SK-N-SH (cell line): ENCODE measurements at regions not wholly inside any gene's neighbourhood (a gene's known extent, or its start where the extent isn't known, plus 50 kb on each side); places are given as distances from the start of the nearest gene placed in this dataset.

Experiments
- CTCF ChIA-PET: fragments of 300-600, 350-600 bp; formaldehyde crosslinking; extraction: SDS; loops from one replicate; lab custom pipeline; 2021; lab: Yijun Ruan, JAX
- POLR2A ChIA-PET: fragments of 350-600 bp; sonication (Branson Sonifier 250); formaldehyde crosslinking; extraction: SDS; loops from one replicate; lab custom pipeline; 2020; ENCODE audit warnings: antibody characterized with exemption, inconsistent platforms; lab: Yijun Ruan, JAX
- DNase-seq: peaks from one replicate; pipeline ENCODE4 v3.0.0; 2012
- H2AFZ ChIP-seq: fragments of 200-600 bp; sonication (generic); 2 replicates; pipeline ENCODE4 v1.8.1; 2016; ENCODE audit warnings: antibody characterized with exemption, mild to moderate bottlenecking, low read depth
- H3F3A ChIP-seq: fragments of 200-600 bp; sonication (generic); replicated peaks from 2 replicates; pipeline ENCODE3; 2016; ENCODE audit warnings: antibody characterized with exemption, mild to moderate bottlenecking; ENCODE audit not compliant: insufficient read depth
- H3K27ac ChIP-seq, 2 experiments: fragments of 200-500 bp in 1 of 2; fragments of 200-600 bp in 1 of 2; sonication (Bioruptor generic) in 1 of 2; sonication (generic), shearing (Covaris generic) in 1 of 2; 2 replicates each; pipeline versions ENCODE4 v1.5.1 to v1.6.1; 2014 to 2016; ENCODE audit warnings: low read depth in 2 of 2, inconsistent platforms in 1 of 2, low read length in 1 of 2, mild to moderate bottlenecking in 1 of 2, mixed read lengths in 1 of 2
- H3K27me3 ChIP-seq: fragments of 200-600 bp; sonication (generic), shearing (Covaris generic); 2 replicates; pipeline ENCODE4 v1.6.1; 2016; ENCODE audit warnings: mixed run types; ENCODE audit not compliant: insufficient read depth
- H3K36me3 ChIP-seq, 2 experiments: fragments of 200-500 bp in 1 of 2; fragments of 200-600 bp in 1 of 2; sonication (Bioruptor generic) in 1 of 2; sonication (generic) in 1 of 2; replicated peaks in 1 of 2; 2 replicates each; pipeline versions ENCODE3 to v1.5.1; 2014 to 2016; ENCODE audit warnings: low read length in 1 of 2, mild to moderate bottlenecking in 1 of 2; ENCODE audit not compliant: insufficient read depth in 2 of 2, control insufficient read depth in 1 of 2
- H3K4me1 ChIP-seq, 2 experiments: fragments of 200-500 bp in 1 of 2; fragments of 200-600 bp in 1 of 2; sonication (Bioruptor generic) in 1 of 2; sonication (generic), shearing (Covaris generic) in 1 of 2; 2 replicates each; pipeline versions ENCODE4 v1.5.1 to v1.6.1; 2014 to 2016; ENCODE audit warnings: low read depth in 1 of 2, low read length in 1 of 2, mixed run types in 1 of 2; ENCODE audit not compliant: insufficient read depth in 2 of 2, control insufficient read depth in 1 of 2
- H3K4me2 ChIP-seq: fragments of 200-600 bp; sonication (generic), shearing (Covaris generic); 2 replicates; pipeline ENCODE4 v1.6.1; 2017; ENCODE audit warnings: mixed run types
- H3K4me3 ChIP-seq, 2 experiments: fragments of 200-500 bp in 1 of 2; fragments of 200-600 bp in 1 of 2; sonication (Bioruptor generic) in 1 of 2; sonication (generic), shearing (Covaris generic) in 1 of 2; 2 replicates each; pipeline versions ENCODE4 v1.5.1 to v1.8.1; 2014 to 2016; ENCODE audit warnings: low read depth in 2 of 2, inconsistent platforms in 1 of 2, low read length in 1 of 2, mild to moderate bottlenecking in 1 of 2, mixed read lengths in 1 of 2, moderate library complexity in 1 of 2
- H3K79me2 ChIP-seq: fragments of 200-600 bp; sonication (generic); 2 replicates; pipeline ENCODE4 v1.8.1; 2017; ENCODE audit warnings: mild to moderate bottlenecking; ENCODE audit not compliant: insufficient read depth
- H3K9ac ChIP-seq: fragments of 200-600 bp; sonication (generic); 2 replicates; pipeline ENCODE4 v1.6.1; 2017; ENCODE audit warnings: mixed run types
- H3K9me2 ChIP-seq: fragments of 200-600 bp; sonication (generic); 2 replicates; pipeline ENCODE4 v1.6.1; 2017; ENCODE audit warnings: mixed run types
- H3K9me3 ChIP-seq: fragments of 200-600 bp; sonication (generic); 2 replicates; pipeline ENCODE4 v1.6.1; 2017; ENCODE audit warnings: mixed run types, mild to moderate bottlenecking, moderate library complexity
- H4K20me1 ChIP-seq: fragments of 200-600 bp; sonication (generic); 2 replicates; pipeline ENCODE4 v1.6.1; 2017; ENCODE audit warnings: mild to moderate bottlenecking, mixed run types; ENCODE audit not compliant: insufficient read depth
- CHD2 ChIP-seq: fragments of 150-350 bp; IDR thresholded peaks from 2 replicates; pipeline ENCODE4 v1.6.1; 2018; ENCODE audit warnings: low read length; ENCODE audit not compliant: partially characterized antibody
- EP300 ChIP-seq, 2 experiments: IDR thresholded peaks; 2 replicates each; pipeline versions ENCODE4 v1.4.0 to v1.6.1; 2012; ENCODE audit warnings: borderline replicate concordance in 1 of 2, low read depth in 1 of 2, low read length in 1 of 2
- FOXM1 ChIP-seq: IDR thresholded peaks from 2 replicates; pipeline ENCODE4 v1.4.0; 2012; ENCODE audit warnings: low read depth, mild to moderate bottlenecking
- GATA2 ChIP-seq: sonication (generic); formaldehyde crosslinking; IDR thresholded peaks from 2 replicates; pipeline ENCODE4 v1.5.0; 2020; ENCODE audit warnings: mild to moderate bottlenecking, missing genetic modification reagents
- MXI1 ChIP-seq: IDR thresholded peaks from 2 replicates; pipeline ENCODE4 v1.6.1; 2012; ENCODE audit warnings: mild to moderate bottlenecking, low read depth, low read length, improper control_type of control experiment
- NFIC ChIP-seq: IDR thresholded peaks from 2 replicates; pipeline ENCODE4 v1.4.0; 2012; ENCODE audit warnings: borderline replicate concordance
- REST ChIP-seq: IDR thresholded peaks from 2 replicates; pipeline ENCODE4 v1.6.1; 2012; ENCODE audit warnings: mild to moderate bottlenecking, low read depth, low read length, moderate library complexity
- RFX5 ChIP-seq: IDR thresholded peaks from 2 replicates; pipeline ENCODE4 v1.6.1; 2012; ENCODE audit warnings: mild to moderate bottlenecking, improper control_type of control experiment, low read length
- SMC3 ChIP-seq: IDR thresholded peaks from 2 replicates; pipeline ENCODE4 v1.6.1; 2012; ENCODE audit warnings: low read depth, low read length, improper control_type of control experiment
- TEAD4 ChIP-seq: IDR thresholded peaks from 2 replicates; pipeline ENCODE4 v1.4.0; 2012; ENCODE audit warnings: mild to moderate bottlenecking, borderline replicate concordance; ENCODE audit not compliant: insufficient read depth
- USF1 ChIP-seq: IDR thresholded peaks from 2 replicates; pipeline ENCODE4 v1.4.0; 2012; ENCODE audit warnings: low read depth, borderline replicate concordance
- ZBTB33 ChIP-seq: IDR thresholded peaks from 2 replicates; pipeline ENCODE4 v1.4.0; 2012; ENCODE audit warnings: low read depth, borderline replicate concordance
- WGBS: methylation state at CpG from one replicate; pipeline ENCODE4 v1.1.6; 2017; ENCODE audit warnings: low lambda C conversion rate; 5-methylcytosine and 5-hydroxymethylcytosine counted together

GRCh38 chr10:130786365-130786966, 525.1 kb downstream of the TCERG1L start:
- Histone ChIP-seq H2AFZ (no peak overlapping the region), H3K9me2 (no peaks in the 10 kb centered on the region), H3K9me3 (no peaks in the 10 kb centered on the region), H4K20me1 (no peaks in the 10 kb centered on the region), H3K36me3 (no peaks in the 10 kb centered on the region), H3K27me3 (no peaks in the 10 kb centered on the region), H3K4me2 (no peak overlapping the region), H3K9ac (no peak overlapping the region), H3K79me2 (no peaks in the 10 kb centered on the region), H3F3A (no peaks in the 10 kb centered on the region), H3K4me1 (peaks cover 0 to 3% of the 10 kb centered on the region in 2 experiments; a peak in 1 of 4 replicates), H3K4me3 (no peak overlapping the region), H3K27ac (no peak overlapping the region)
- WGBS = 51% methylated on average over 5 of the region's 20 CpGs
- ChIA-PET CTCF (no interaction called here), POLR2A (no interaction called here)
- no peak for DNase-seq
- TF ChIP-seq CHD2 (no peak), ZBTB33 (no peak), NFIC (no peak), REST (no peak), USF1 (no peak), SMC3 (no peak)

GRCh38 chr10:130787243-130787642, 524.3 kb downstream of the TCERG1L start:
- peak; percentile 41; the same call in 1 of the 2 replicates for TF ChIP-seq GATA2 (CRISPR knock-in tag)
- 0 out of 2 replicates have a peak, but pooled peaks have one; percentile 24 for TF ChIP-seq MXI1
- TF ChIP-seq FOXM1 = no peak
- TF ChIP-seq EP300 (IDR thresholded peaks at IDR 0.05; ENCODE audit: borderline replicate concordance in 1 of 2, low read depth in 1 of 2, low read length in 1 of 2) = no peak
- no peak for TF ChIP-seq RFX5
- TF ChIP-seq TEAD4 = no peak
- TF ChIP-seq, all 33 proteins: peak for 2
- no peaks in the 10 kb centered on the region for H4K20me1 ChIP-seq
- H3K79me2 ChIP-seq = no peaks in the 10 kb centered on the region
- no peaks in the 10 kb centered on the region for H3F3A ChIP-seq
- no peak overlapping the region for H2AFZ ChIP-seq
- H3K9me2 ChIP-seq = no peaks in the 10 kb centered on the region
- ChIA-PET CTCF (no interaction called here), POLR2A (no interaction called here)
- no peaks in the 10 kb centered on the region for H3K36me3 ChIP-seq
- no peak overlapping the region for H3K4me2 ChIP-seq
- no peak overlapping the region for H3K27ac ChIP-seq
- WGBS = 18% methylated on average over 3 of the region's 3 CpGs
- DNase-seq = peak; percentile 54
- H3K4me1 ChIP-seq = peaks cover 0 to 3% of the 10 kb centered on the region in 2 experiments; a peak in 1 of 4 replicates
- no peaks in the 10 kb centered on the region for H3K27me3 ChIP-seq
- no peak overlapping the region for H3K9ac ChIP-seq
- H3K4me3 ChIP-seq = no peak overlapping the region
- H3K9me3 ChIP-seq = no peaks in the 10 kb centered on the region
